GM21717 (cell line): ENCODE measurements at regions not wholly inside any gene's neighbourhood (a gene's known extent, or its start where the extent isn't known, plus 50 kb on each side); places are given as distances from the start of the nearest gene placed in this dataset.

Experiments used
- ATAC-seq: cut with Tn5 transposase; IDR thresholded peaks from one replicate; pipeline ENCODE4 v1.9.1; 2021; ENCODE audit warnings: mild to moderate bottlenecking, moderate library complexity; ENCODE audit not compliant: unreplicated experiment

GRCh38 chr6:165920896-165921671 is 246.6 kb downstream of the TBXT start:
- ATAC-seq: no peak

DNA sequence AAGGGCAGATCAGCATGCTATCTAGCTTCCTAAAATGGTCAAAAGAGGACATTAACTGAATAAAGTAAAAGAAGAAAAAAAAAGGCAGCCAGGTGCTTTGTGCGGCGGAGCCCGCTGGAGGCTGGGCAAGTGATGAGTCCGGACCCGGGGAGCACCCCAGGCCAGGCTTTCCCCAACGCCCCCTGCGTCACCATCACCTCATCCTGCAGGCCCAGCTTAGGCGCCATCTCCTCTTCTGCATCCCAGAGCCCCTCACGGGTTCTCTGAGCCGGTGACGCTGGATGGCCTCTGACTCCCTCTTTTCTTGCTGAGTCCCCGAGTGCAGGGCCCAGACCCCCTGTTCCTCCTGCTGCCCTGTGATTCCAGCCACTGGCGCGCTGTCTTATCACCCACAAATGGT is 250.1 kb downstream of the TBXT start:
- no peak for ATAC-seq

DNA sequence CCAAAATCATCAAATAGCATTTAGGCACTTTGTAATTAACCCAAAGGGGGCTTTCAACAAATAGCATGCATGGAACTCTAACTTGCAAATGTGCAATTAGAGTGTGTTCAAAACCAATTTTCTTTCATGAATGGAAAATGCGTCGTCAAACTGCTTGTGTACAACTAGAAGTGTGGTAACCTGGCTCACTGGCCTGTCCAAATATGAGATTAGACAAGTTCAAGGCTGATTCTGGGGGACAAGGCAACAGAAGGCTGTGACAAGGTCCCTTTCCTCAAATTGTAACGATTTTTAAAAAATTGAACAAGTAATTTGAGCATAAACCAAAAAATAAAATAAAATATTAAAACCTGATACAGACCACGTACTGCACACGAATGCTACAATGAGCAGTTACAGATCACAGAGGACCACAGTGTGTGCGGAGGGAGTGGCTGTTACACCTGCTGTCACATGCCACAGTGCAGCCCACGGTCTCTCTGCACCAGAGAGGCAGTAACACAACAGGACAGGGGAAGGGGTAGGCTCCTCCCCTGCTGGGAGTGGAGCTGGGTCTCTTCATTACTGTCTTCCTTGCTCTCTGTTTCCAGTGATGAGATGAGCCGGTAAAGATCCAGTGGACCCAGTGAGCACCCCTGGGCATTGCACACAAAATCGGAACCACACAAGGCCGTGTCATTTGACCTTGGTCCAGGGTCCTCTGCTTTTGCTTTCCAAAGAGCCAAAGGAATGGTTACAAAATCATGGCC is 252.2 kb upstream of the PDE10A start:
- ATAC-seq: no peak

DNA sequence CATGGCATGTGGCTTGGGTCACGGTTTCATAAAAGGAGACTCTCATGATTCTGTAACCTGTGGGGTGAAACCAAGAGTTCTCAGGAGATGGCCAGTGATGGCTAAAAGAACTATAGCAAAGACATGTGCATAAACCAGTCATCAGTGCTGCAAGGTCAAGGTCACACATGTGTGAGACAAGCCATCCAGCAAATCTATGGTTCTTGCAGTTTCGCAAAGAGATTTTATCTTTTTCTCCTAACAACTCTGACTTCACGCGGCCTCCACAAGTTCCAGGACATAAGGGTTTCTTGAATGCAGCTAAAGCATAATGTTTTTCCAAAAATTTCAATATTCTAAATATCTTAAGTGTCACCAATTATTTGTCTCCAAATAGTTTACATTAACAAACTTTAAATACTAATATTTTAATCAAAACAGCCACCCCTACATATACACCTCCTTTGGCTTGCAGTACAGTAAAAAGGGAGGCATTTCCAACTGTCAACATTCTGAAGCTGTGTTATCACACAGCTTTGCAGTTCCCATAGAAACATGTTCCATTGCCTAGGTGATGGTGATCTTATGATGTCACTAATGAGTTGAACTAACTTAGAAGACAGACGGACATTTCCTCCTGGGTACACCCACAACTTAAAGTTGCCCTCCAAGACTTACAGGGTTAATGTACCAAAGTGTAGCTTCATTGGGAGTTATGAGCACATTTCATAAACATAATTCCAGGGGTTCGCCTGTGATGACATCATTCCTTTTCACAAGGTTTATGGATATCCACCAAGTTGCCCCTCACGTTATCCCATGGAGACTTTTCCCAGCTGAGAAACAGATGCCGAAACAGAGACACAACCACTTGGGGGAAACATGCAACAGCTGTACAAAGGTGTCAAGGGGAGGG is 250.9 kb upstream of the PDE10A start:
- no peak for ATAC-seq

DNA sequence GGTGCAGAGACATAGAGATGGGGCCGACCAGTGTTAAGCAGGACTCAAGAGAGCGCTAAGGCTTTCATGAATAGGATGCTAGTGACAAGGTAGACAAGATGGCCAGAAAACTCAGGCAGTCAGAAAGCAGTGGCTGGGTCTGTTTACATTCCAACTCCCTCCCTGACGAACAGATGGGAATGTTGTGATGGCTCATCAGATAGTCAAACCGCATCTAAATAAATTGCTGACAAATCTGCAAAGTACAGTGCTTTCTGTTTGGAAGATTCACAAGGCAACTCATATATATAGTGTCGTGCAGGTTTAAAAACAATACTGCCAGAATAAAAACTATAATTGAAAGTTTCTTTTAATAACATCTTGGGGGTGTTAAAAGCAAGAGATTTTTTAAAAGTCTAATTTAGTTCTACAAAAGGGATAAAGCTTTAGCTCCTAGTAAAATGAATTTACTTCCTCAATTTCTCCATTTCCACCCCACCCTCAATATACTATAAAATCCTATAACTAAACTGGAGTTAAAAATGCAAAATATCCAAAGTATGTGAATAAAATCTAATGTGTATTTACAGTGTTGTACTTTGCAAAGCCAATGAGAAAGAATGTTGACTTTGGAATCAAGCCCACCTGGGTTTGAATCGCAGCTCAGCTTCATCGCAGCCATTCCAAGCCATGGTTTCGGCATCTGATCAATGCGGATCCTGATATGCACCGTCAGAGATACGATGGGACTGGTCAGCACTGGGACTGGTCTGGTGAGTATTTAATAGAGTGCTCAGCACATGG is 247.3 kb upstream of the PDE10A start:
- ATAC-seq: no peak

- ATAC-seq: no peak
These were observed 243.7 kb upstream of the PDE10A start for GRCh38 chr6:165906736-165907135.

GRCh38 chr6:165905744-165906143 is 242.7 kb upstream of the PDE10A start:
- ATAC-seq: no peak

DNA sequence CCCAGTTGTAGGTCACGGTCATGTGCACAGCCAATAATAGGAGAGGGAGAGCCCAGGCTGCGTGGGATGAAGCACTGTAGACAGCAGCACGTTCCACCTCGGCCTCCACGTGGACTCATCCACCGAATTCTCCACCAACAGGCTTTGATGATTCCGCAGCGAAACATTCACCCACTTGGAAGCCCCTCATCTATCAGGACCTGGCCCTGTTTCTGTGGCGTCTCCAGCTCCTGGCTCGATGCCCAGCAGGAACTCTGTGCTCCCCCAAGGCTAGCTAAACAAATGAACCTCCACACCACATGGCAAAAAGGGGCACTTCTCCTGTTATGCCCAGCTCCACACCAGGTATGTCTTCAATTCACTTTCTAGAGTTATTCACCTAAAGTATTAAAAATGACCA is 237.9 kb upstream of the PDE10A start:
- no peak for ATAC-seq

GRCh38 chr6:165899611-165900010 is 236.6 kb upstream of the PDE10A start:
- no peak for ATAC-seq

DNA sequence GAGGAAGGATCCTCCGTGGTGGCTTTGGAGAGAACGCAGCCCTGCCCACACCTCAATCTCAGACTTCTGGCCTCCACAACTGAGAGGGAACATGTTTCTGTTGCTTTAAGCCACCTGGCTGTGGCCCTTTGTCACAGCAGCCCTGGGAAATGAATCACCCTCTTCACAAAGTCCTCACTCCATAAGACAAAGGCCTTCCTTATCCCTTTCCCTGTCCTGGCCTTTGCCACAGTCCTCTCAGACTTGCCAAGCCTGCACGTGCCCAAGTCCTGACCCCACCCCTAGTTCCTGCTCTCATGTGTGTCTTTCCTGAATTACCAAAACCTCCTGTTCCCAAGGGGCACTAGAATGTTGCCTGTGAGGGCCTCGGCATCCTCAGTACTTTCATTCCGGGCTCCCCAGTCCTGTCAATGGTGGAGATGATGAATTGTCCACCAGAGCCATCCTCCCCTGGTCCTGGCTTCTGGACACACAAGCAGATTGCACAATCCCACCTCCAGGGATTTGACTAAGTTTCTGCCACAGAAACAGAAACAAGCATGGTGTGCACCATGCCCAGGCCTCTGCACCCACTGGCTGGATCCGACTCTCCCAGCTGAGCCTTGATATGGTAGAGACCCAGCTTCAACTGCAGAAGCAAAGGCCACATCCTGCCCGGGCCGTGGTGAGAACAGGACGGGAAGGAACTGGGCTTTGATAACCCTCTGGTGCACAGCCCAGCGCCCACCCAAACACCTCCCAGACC is 232.6 kb upstream of the PDE10A start:
- no peak for ATAC-seq

DNA sequence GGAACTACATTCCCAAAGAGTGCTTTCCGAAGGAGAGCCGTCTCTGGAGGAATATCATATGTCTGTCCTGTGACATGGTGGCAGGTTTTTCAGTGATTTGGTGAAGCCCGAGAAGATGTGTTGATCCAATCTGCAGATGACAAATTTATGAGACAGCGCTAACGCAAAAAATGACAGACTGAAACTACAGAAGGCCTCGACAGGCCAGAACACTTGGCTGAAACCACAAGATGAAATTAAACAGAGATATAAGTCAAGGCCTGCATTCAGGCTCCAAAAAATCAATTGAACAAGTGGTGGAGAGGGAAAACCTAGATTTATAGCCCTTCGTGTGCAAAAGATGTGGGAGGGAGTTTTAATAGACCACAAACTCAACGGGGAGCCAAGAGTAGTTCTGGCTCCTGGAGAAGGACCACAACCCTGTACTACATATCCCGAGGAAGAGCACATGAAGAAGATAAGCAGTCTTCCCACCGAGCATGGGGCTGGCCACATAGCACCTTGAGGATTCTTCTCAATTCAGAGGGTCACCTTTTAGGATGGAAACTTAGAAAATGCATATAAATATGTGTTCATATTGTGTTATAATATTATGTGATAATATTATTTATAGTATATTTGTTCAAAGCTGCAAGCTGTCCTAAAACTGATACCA is 231.3 kb upstream of the PDE10A start:
- ATAC-seq: no peak

GRCh38 chr6:165893431-165893830 is 230.4 kb upstream of the PDE10A start:
- ATAC-seq: no peak

GRCh38 chr6:165891320-165891719 is 228.3 kb upstream of the PDE10A start:
- no peak for ATAC-seq

DNA sequence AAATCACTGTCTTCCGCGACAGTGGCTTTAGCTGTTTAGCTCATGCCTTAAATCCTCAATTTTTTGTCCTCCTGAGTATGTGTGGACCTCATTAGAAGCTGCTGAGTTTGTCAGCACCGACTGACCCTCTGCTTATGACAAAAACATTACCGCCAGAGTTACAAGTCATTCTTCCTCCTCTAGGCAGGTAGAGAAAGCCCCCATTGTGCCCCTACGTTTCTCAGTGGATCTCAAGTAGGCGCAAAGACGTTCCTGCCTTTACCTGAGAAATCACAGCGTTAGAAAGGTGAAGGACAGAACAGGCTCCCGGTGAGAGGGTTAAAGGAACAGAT is 227.3 kb upstream of the PDE10A start:
- ATAC-seq: no peak

- no peak for ATAC-seq
These were observed 226.8 kb upstream of the PDE10A start for GRCh38 chr6:165889636-165890403.

DNA sequence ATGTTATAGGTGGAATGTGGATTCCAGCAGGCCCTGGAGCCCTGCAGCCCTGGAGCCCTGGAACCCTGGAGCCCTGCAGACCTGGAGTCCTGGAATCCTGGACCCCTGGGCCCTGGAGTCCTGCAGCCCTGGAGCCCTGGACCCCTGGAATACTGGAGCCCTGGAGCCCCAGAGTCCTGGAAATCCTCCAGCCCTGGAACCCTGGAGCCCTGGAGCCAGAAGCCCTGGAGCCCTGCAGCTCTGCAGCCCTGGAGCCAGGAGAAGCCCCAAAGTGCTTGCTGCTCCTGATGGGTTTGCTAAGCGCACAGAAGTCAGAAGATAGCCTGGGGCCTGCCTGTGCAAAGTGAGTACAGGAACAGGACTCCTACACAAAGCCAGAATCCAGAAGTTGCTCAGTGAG is 223.1 kb upstream of the PDE10A start:
- ATAC-seq: no peak

DNA sequence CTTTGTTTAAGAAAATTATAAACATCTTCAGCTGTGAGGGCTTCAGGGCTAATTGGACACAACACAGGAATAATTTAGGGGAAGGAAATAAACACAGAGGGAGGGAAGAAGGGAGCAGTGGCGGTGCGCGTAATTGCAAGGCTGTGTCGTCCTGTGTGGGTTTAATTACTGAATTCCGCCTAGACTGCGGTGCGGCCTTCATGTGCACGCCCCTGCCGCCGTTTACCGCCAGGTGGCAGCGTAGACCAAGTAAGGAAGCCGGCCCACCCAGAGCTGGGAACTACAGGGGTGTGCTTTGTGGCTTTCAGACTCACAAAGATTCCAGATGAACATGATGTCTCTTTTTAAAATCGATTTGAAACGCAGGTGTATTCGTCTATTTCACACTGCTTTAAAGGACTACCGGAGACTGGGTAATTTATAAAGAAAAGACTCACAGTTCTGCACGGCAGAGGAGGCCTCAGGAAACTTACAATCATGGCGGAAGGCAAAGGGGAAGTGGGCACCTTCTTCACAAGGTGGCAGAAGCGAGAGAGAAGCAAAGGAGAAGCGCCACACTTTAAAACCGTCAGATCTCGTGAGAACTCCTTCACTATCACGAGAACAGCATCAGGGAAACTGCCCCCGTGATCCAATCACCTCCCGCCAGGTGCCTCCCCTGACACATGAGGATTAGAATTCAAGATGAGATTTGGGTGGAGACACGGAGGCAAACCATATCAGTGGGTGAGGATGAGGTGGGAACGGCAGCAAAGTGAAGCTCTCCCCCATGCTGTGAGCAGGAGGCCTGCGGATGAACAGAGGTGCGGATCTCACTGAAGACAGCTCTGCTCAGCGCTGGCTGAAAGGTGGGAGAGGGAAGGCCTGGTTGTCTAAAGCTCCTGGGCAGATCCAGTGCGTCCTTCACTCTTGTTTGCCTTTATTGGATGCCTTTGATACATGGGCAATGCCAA is 222.0 kb upstream of the PDE10A start:
- peak; percentile 62 for ATAC-seq
